ENCODE measurements at regions not wholly inside any gene's neighbourhood (a gene's known extent, or its start where the extent isn't known, plus 50 kb on each side); places are given as distances from the start of the nearest gene placed in this dataset.

DNA sequence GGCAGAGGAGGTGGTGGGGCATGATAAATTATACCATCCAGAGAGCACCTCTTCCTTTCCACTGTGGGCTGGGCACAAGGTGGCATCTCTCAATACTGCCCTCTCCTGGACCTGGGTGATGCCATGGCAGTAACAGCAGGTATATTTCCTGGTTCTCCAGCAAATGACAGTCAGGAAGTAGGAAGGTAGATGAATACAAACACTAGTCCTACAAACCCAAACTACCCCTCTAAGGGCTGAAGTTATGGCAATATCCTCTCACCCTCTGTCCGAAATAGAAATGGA lies 1004.9 kb downstream of the KCNMA1 start:
- POLR2A ChIA-PET: no interaction called here
- TF ChIP-seq, protein P1, sequence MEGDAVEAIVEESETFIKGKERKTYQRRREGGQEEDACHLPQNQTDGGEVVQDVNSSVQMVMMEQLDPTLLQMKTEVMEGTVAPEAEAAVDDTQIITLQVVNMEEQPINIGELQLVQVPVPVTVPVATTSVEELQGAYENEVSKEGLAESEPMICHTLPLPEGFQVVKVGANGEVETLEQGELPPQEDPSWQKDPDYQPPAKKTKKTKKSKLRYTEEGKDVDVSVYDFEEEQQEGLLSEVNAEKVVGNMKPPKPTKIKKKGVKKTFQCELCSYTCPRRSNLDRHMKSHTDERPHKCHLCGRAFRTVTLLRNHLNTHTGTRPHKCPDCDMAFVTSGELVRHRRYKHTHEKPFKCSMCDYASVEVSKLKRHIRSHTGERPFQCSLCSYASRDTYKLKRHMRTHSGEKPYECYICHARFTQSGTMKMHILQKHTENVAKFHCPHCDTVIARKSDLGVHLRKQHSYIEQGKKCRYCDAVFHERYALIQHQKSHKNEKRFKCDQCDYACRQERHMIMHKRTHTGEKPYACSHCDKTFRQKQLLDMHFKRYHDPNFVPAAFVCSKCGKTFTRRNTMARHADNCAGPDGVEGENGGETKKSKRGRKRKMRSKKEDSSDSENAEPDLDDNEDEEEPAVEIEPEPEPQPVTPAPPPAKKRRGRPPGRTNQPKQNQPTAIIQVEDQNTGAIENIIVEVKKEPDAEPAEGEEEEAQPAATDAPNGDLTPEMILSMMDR (IDR thresholded peaks at IDR 0.05): 0 out of 2 replicates have a peak, but pooled peaks have one; percentile 30
- no peak for TF ChIP-seq JAZF1 (CRISPR knock-in tag; IDR thresholded peaks at IDR 0.05)
- Mint-ChIP-seq H3K27me3 (ENCODE audit: low read depth) (peaks cover 2% of the 10 kb centered on the region; the same call in 1 of the 2 replicates), H3K36me3 (no peaks in the 10 kb centered on the region), H3K4me1 (peaks cover 15% of the 10 kb centered on the region), H3K27ac (no peak overlapping the region), H3K4me3 (peak overlapping the region; percentile 54), H3K9me3 (no peaks in the 10 kb centered on the region)
- CTCF ChIA-PET: interaction anchor here (0.6 to 1.4 kb wide), 2 partner anchors 372 to 452 kb away, joined by 3 to 5 read pairs; no protein-coding TSS in a partner anchor
- DNase-seq (ENCODE audit: low spot score) (peak; percentile 36), ATAC-seq (peak; percentile 85)

GRCh38 chr10:76631884-76632766 lies 1005.5 kb downstream of the KCNMA1 start:
- DNase-seq (ENCODE audit: low spot score): peak; percentile 12
- ATAC-seq: peak; percentile 86
- peak overlapping the region; percentile 54 for H3K4me3 Mint-ChIP-seq
- peaks cover 2% of the 10 kb centered on the region; the same call in 1 of the 2 replicates for H3K27me3 Mint-ChIP-seq (ENCODE audit: low read depth)
- no peaks in the 10 kb centered on the region for H3K36me3 Mint-ChIP-seq
- no peak overlapping the region for H3K27ac Mint-ChIP-seq
- H3K9me3 Mint-ChIP-seq: no peaks in the 10 kb centered on the region
- H3K4me1 Mint-ChIP-seq: peaks cover 15% of the 10 kb centered on the region
- ChIA-PET POLR2A (no interaction called here), CTCF (interaction anchor here (0.6 to 1.6 kb wide), 7 partner anchors 8 to 950 kb away, joined by 3 to 5 read pairs (median 3); no protein-coding TSS in a partner anchor)
- TF ChIP-seq MYBL2 (CRISPR knock-in tag; IDR thresholded peaks at IDR 0.05) (0 out of 2 replicates have a peak, but pooled peaks have one; percentile 33), GABPB1 (CRISPR knock-in tag; IDR thresholded peaks at IDR 0.05) (no peak)

- ATAC-seq: no peak
- CTCF ChIA-PET: interaction anchor here (1.0 to 1.6 kb wide), 3 partner anchors 9 to 280 kb away, joined by 3 to 5 read pairs (median 4); no protein-coding TSS in a partner anchor
Measured at GRCh38 chr10:76631036-76631670, 1006.5 kb downstream of the KCNMA1 start.

More at GRCh38 chr10:76631036-76631670, 1006.5 kb downstream of the KCNMA1 start:
- Mint-ChIP-seq H3K36me3 (no peaks in the 10 kb centered on the region), H3K27ac (no peak overlapping the region), H3K9me3 (no peaks in the 10 kb centered on the region), H3K4me1 (peaks cover 15% of the 10 kb centered on the region), H3K4me3 (no peak overlapping the region), H3K27me3 (ENCODE audit: low read depth) (peaks cover 2% of the 10 kb centered on the region; the same call in 1 of the 2 replicates)
- no peak for DNase-seq (ENCODE audit: low spot score)
- POLR2A ChIA-PET: no interaction called here
- no peak for TF ChIP-seq SOX15 (CRISPR knock-in tag; IDR thresholded peaks at IDR 0.05)
- no peak for TF ChIP-seq ZBTB21 (CRISPR knock-in tag; IDR thresholded peaks at IDR 0.05; ENCODE audit: borderline replicate concordance)
- TF ChIP-seq ZNF671 (CRISPR knock-in tag; IDR thresholded peaks at IDR 0.05): no peak
- no peak for TF ChIP-seq ZNF263 (CRISPR knock-in tag; IDR thresholded peaks at IDR 0.05; ENCODE audit: low read depth)
- TF ChIP-seq PRDM15 (CRISPR knock-in tag; IDR thresholded peaks at IDR 0.05): no peak
- no peak for TF ChIP-seq NFYB (CRISPR knock-in tag; conservative IDR thresholded peaks at IDR 0.05; ENCODE audit: low read depth)
- TF ChIP-seq, protein P2, sequence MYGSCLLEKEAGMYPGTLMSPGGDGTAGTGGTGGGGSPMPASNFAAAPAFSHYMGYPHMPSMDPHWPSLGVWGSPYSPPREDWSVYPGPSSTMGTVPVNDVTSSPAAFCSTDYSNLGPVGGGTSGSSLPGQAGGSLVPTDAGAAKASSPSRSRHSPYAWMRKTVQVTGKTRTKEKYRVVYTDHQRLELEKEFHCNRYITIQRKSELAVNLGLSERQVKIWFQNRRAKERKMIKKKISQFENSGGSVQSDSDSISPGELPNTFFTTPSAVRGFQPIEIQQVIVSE (CRISPR knock-in tag; IDR thresholded peaks at IDR 0.05; ENCODE audit: borderline replicate concordance): no peak
- TF ChIP-seq, protein P1 (IDR thresholded peaks at IDR 0.05): no peak

Data from WTC11 (cell line).